ENCODE measurements at regions not wholly inside any gene's neighbourhood (a gene's known extent, or its start where the extent isn't known, plus 50 kb on each side); places are given as distances from the start of the nearest gene placed in this dataset.
"Not testable (repeated sequence)": the region's sequence is repeated elsewhere in the genome, so short reads cannot be mapped to it uniquely, and the experiment has no call there.

DNA sequence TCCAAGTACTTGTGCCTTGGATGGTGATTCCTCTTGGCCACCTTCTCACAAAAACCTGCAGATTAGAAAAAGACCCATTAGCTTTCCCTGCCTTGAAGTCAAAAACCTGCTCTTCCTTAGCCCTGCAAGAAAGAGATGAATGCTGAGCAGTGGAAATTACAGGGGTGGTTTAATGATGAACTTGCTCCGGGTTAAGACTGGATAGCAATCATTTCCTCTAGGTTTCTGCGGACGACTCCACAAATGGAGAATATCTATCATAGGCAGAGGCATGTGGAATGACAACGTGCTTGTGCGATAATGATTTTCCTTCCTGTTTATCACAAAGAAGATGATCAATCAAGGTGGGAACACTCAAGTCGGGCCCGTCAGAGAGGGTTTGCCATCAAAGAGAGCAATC, 201.2 kb upstream of the ERCC4 start:
- no peak for DNase-seq
- TF ChIP-seq EP300 (IDR thresholded peaks at IDR 0.05) (no peak), POLR2AphosphoS5 (IDR thresholded peaks at IDR 0.05) (no peak), POLR2A (IDR thresholded peaks at IDR 0.05) (no peak)
- TF ChIP-seq, protein P1, sequence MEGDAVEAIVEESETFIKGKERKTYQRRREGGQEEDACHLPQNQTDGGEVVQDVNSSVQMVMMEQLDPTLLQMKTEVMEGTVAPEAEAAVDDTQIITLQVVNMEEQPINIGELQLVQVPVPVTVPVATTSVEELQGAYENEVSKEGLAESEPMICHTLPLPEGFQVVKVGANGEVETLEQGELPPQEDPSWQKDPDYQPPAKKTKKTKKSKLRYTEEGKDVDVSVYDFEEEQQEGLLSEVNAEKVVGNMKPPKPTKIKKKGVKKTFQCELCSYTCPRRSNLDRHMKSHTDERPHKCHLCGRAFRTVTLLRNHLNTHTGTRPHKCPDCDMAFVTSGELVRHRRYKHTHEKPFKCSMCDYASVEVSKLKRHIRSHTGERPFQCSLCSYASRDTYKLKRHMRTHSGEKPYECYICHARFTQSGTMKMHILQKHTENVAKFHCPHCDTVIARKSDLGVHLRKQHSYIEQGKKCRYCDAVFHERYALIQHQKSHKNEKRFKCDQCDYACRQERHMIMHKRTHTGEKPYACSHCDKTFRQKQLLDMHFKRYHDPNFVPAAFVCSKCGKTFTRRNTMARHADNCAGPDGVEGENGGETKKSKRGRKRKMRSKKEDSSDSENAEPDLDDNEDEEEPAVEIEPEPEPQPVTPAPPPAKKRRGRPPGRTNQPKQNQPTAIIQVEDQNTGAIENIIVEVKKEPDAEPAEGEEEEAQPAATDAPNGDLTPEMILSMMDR (IDR thresholded peaks at IDR 0.05), result no peak
- no peaks in the 10 kb centered on the region for H3K27me3 ChIP-seq
- H3K27ac ChIP-seq, result no peak overlapping the region
- H3K4me3 ChIP-seq, result no peak overlapping the region
- H3K4me1 ChIP-seq, result no peaks in the 10 kb centered on the region
- no peaks in the 10 kb centered on the region for H3K9me3 ChIP-seq
- intact Hi-C loops (cut with DNase I), result no loop called here
- WGBS, 2 donors, result 71 to 72% methylated on average over 7 of the region's 7 CpGs
- no peaks in the 10 kb centered on the region for H3K36me3 ChIP-seq

DNA sequence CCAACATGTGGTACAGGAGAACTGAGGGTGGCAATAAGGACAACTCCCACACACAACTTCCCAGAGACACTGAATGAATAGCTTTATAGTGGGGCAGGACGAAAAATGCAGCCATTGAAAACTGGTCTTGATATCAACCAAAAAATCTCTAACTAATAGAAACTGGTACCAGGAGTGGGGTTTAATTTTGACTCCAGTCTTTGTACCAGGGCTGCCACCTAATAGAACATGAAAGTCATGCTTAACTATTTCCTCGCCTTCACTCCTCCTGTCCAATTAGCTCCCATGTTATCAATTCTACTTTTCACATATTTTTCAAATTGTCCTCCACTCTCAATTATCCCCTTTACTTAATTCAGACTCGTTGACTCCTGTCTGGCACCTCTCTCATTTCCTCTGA, 192.0 kb upstream of the ERCC4 start:
- intact Hi-C loops (cut with DNase I), result no loop called here
- TF ChIP-seq, protein P1 (IDR thresholded peaks at IDR 0.05), result no peak
- TF ChIP-seq EP300 (IDR thresholded peaks at IDR 0.05) (no peak), POLR2AphosphoS5 (IDR thresholded peaks at IDR 0.05) (no peak), POLR2A (IDR thresholded peaks at IDR 0.05) (no peak)

DNA sequence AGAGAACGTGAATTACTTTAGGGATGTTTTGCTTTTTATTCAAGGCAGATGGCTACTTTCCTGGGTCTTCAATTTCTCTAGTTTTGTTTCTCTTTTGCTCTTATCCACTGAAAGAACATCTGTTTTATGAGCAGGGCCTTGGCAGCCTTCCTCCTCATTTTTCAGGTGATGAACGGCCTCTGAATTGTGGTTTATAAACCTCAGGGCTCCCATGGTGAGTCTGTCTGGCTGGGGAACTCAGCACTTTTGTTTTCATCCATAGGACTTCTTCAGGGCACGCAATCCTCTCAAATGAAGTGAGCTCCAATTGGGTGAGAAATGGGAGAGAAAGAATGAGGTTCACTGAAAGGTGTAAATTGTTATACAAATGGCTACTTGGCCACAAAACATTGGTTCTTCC, 186.4 kb upstream of the ERCC4 start:
- no peak for DNase-seq
- Histone ChIP-seq H3K27me3 (peaks cover 0 to 39% (median 7%) of the 10 kb centered on the region in 3 donors), H3K36me3 (no peaks in the 10 kb centered on the region), H3K9me3 (no peaks in the 10 kb centered on the region), H3K4me1 (peaks cover 0 to 12% (median 6%) of the 10 kb centered on the region in 4 donors), H3K27ac (no peak overlapping the region), H3K4me3 (no peak overlapping the region)
- TF ChIP-seq EP300 (IDR thresholded peaks at IDR 0.05), result no peak
- TF ChIP-seq, protein P1 (IDR thresholded peaks at IDR 0.05), result no peak
- peak in 1 of 4 donors; percentile 40 for TF ChIP-seq POLR2AphosphoS5 (IDR thresholded peaks at IDR 0.05)
- no peak for TF ChIP-seq POLR2A (IDR thresholded peaks at IDR 0.05)
- 44 to 54% methylated on average over 3 of the region's 3 CpGs for WGBS, 2 donors
- intact Hi-C loops (cut with DNase I), result no loop called here

More for the DNA sequence above, 192.0 kb upstream of the ERCC4 start:
- H3K27me3 ChIP-seq, result peaks cover 0 to 19% (median 3%) of the 10 kb centered on the region in 3 donors
- H3K27ac ChIP-seq, result no peak overlapping the region
- H3K4me3 ChIP-seq, result no peak overlapping the region
- no peak for DNase-seq
- no peaks in the 10 kb centered on the region for H3K36me3 ChIP-seq
- H3K4me1 ChIP-seq, result peaks cover 0 to 4% (median under 1%) of the 10 kb centered on the region in 4 donors
- 38 to 49% methylated on average over 3 of the region's 3 CpGs for WGBS, 2 donors
- peaks cover 0 to 11% (median 6%) of the 10 kb centered on the region in 4 donors for H3K9me3 ChIP-seq

GRCh38 chr16:13739621-13740373, 180.2 kb upstream of the ERCC4 start:
- H3K36me3 ChIP-seq; H3K4me3 ChIP-seq; DNase-seq; intact Hi-C loops (cut with DNase I); H3K27ac ChIP-seq; H3K4me1 ChIP-seq; H3K9me3 ChIP-seq: not testable (repeated sequence)
- WGBS, 2 donors, result 86 to 89% methylated on average over 14 of the region's 14 CpGs
- H3K27me3 ChIP-seq, result peaks cover 0 to 31% (median 4%) of the 10 kb centered on the region in 3 donors

- Histone ChIP-seq H3K4me1 (no peaks in the 10 kb centered on the region), H3K27me3 (peaks cover 0 to 12% (median 0%) of the 10 kb centered on the region in 3 donors), H3K36me3 (no peaks in the 10 kb centered on the region), H3K27ac (no peak overlapping the region), H3K9me3 (peaks cover 0 to 6% (median 4%) of the 10 kb centered on the region in 4 donors), H3K4me3 (no peak overlapping the region)
- TF ChIP-seq POLR2A (IDR thresholded peaks at IDR 0.05) (no peak), EP300 (IDR thresholded peaks at IDR 0.05) (no peak)
- intact Hi-C loops (cut with DNase I), result no loop called here
- DNase-seq, result no peak
Observed at GRCh38 chr16:13742928-13743327, 177.0 kb upstream of the ERCC4 start.

All from sigmoid colon (tissue), 6 donors.